ENCODE measurements at regions not wholly inside any gene's neighbourhood (a gene's known extent, or its start where the extent isn't known, plus 50 kb on each side); places are given as distances from the start of the nearest gene placed in this dataset.
"Not testable (repeated sequence)": the region's sequence is repeated elsewhere in the genome, so short reads cannot be mapped to it uniquely, and the experiment has no call there.

DNA sequence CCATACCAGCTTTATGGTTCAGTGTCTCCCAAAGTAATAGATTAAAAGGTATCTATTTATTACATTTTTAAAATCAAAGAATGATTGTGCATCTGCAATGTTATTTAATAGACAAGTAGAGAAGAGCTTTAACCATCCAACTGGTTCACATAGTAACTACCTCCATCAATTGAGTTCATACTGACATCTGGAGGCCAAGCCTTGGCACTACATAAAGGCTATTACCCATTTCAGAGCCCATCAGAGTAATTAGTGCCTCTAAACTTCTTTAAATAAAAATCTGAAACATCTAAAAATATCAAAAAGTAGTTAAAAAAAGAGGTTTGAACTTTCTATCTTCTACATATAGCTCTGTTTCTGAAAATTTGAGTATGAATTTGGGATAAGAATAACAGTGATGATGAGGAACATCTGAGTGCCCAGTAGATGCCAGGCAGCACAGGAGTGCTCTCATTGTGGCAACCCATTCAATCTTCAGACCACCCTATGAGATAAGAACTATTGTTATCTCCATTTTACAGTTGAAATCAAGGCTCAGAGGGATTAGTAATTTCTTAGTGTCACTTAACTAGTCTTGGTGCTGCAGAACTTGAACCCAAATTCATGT, 132.9 kb upstream of the DAAM1 start:
- no peaks in the 10 kb centered on the region for H4K20me1 ChIP-seq (ENCODE audit: insufficient read depth)
- H3K27ac ChIP-seq (ENCODE audit: low read length) = no peak overlapping the region
- H3K9me2 ChIP-seq (ENCODE audit: insufficient read depth, low read length) = no peaks in the 10 kb centered on the region
- no peaks in the 10 kb centered on the region for H3F3A ChIP-seq (ENCODE audit: insufficient read depth, low read length, poor library complexity, severe bottlenecking)
- no peaks in the 10 kb centered on the region for H3K79me2 ChIP-seq (replicated peaks; ENCODE audit: insufficient read depth, low read length)
- H3K36me3 ChIP-seq (ENCODE audit: insufficient read depth, low read length) = no peaks in the 10 kb centered on the region
- no peaks in the 10 kb centered on the region for H3K9me3 ChIP-seq (ENCODE audit: low read length)
- no peak overlapping the region for H2AFZ ChIP-seq (ENCODE audit: low read depth, low read length)
- no peak overlapping the region for H3K4me2 ChIP-seq (ENCODE audit: low read length)
- no peak overlapping the region for H3K4me3 ChIP-seq (ENCODE audit: low read length)
- H3K9ac ChIP-seq (ENCODE audit: low read length) = no peak overlapping the region
- H3K27me3 ChIP-seq (ENCODE audit: insufficient read depth, low read depth, low read length) = no peaks in the 10 kb centered on the region
- peak; percentile 98 for TF ChIP-seq RAD21 (conservative IDR thresholded peaks at IDR 0.05)
- TF ChIP-seq EP300 (conservative IDR thresholded peaks at IDR 0.05; ENCODE audit: poor library complexity, severe bottlenecking) = no peak
- TF ChIP-seq, protein P1, sequence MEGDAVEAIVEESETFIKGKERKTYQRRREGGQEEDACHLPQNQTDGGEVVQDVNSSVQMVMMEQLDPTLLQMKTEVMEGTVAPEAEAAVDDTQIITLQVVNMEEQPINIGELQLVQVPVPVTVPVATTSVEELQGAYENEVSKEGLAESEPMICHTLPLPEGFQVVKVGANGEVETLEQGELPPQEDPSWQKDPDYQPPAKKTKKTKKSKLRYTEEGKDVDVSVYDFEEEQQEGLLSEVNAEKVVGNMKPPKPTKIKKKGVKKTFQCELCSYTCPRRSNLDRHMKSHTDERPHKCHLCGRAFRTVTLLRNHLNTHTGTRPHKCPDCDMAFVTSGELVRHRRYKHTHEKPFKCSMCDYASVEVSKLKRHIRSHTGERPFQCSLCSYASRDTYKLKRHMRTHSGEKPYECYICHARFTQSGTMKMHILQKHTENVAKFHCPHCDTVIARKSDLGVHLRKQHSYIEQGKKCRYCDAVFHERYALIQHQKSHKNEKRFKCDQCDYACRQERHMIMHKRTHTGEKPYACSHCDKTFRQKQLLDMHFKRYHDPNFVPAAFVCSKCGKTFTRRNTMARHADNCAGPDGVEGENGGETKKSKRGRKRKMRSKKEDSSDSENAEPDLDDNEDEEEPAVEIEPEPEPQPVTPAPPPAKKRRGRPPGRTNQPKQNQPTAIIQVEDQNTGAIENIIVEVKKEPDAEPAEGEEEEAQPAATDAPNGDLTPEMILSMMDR (IDR thresholded peaks at IDR 0.05; ENCODE audit: poor library complexity, severe bottlenecking) = peak; percentile 89
- TF ChIP-seq SMC3 (conservative IDR thresholded peaks at IDR 0.05; ENCODE audit: poor library complexity) = peak; percentile 99

GRCh38 chr14:59057551-59057950, 130.9 kb upstream of the DAAM1 start:
- Histone ChIP-seq H3K4me3 (ENCODE audit: low read length) (no peak overlapping the region), H3K79me2 (replicated peaks; ENCODE audit: insufficient read depth, low read length) (no peaks in the 10 kb centered on the region), H3K27me3 (ENCODE audit: insufficient read depth, low read depth, low read length) (no peaks in the 10 kb centered on the region), H3K4me2 (ENCODE audit: low read length) (no peak overlapping the region), H3K27ac (ENCODE audit: low read length) (no peak overlapping the region), H3F3A (ENCODE audit: insufficient read depth, low read length, poor library complexity, severe bottlenecking) (no peaks in the 10 kb centered on the region), H3K9me3 (ENCODE audit: low read length) (no peaks in the 10 kb centered on the region), H3K9ac (ENCODE audit: low read length) (no peak overlapping the region), H4K20me1 (ENCODE audit: insufficient read depth) (no peaks in the 10 kb centered on the region), H2AFZ (ENCODE audit: low read depth, low read length) (no peak overlapping the region), H3K9me2 (ENCODE audit: insufficient read depth, low read length) (no peaks in the 10 kb centered on the region), H3K36me3 (ENCODE audit: insufficient read depth, low read length) (no peaks in the 10 kb centered on the region)
- no peak for TF ChIP-seq MXI1 (conservative IDR thresholded peaks at IDR 0.05; ENCODE audit: poor library complexity, severe bottlenecking)
- no peak for TF ChIP-seq EP300 (conservative IDR thresholded peaks at IDR 0.05; ENCODE audit: poor library complexity, severe bottlenecking)
- no peak for TF ChIP-seq POLR2AphosphoS5 (IDR thresholded peaks at IDR 0.05)
- TF ChIP-seq RAD21 (conservative IDR thresholded peaks at IDR 0.05) = no peak
- no peak for TF ChIP-seq EZH2 (IDR thresholded peaks at IDR 0.05; ENCODE audit: borderline replicate concordance, insufficient read depth, low read length, poor library complexity, severe bottlenecking)
- TF ChIP-seq SMC3 (conservative IDR thresholded peaks at IDR 0.05; ENCODE audit: poor library complexity) = no peak
- TF ChIP-seq, protein P2, sequence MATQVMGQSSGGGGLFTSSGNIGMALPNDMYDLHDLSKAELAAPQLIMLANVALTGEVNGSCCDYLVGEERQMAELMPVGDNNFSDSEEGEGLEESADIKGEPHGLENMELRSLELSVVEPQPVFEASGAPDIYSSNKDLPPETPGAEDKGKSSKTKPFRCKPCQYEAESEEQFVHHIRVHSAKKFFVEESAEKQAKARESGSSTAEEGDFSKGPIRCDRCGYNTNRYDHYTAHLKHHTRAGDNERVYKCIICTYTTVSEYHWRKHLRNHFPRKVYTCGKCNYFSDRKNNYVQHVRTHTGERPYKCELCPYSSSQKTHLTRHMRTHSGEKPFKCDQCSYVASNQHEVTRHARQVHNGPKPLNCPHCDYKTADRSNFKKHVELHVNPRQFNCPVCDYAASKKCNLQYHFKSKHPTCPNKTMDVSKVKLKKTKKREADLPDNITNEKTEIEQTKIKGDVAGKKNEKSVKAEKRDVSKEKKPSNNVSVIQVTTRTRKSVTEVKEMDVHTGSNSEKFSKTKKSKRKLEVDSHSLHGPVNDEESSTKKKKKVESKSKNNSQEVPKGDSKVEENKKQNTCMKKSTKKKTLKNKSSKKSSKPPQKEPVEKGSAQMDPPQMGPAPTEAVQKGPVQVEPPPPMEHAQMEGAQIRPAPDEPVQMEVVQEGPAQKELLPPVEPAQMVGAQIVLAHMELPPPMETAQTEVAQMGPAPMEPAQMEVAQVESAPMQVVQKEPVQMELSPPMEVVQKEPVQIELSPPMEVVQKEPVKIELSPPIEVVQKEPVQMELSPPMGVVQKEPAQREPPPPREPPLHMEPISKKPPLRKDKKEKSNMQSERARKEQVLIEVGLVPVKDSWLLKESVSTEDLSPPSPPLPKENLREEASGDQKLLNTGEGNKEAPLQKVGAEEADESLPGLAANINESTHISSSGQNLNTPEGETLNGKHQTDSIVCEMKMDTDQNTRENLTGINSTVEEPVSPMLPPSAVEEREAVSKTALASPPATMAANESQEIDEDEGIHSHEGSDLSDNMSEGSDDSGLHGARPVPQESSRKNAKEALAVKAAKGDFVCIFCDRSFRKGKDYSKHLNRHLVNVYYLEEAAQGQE (IDR thresholded peaks at IDR 0.05; ENCODE audit: borderline replicate concordance) = no peak
- TF ChIP-seq, protein P1 (IDR thresholded peaks at IDR 0.05; ENCODE audit: poor library complexity, severe bottlenecking) = no peak
- no peak for TF ChIP-seq TAF1 (IDR thresholded peaks at IDR 0.05; ENCODE audit: low read depth)

DNA sequence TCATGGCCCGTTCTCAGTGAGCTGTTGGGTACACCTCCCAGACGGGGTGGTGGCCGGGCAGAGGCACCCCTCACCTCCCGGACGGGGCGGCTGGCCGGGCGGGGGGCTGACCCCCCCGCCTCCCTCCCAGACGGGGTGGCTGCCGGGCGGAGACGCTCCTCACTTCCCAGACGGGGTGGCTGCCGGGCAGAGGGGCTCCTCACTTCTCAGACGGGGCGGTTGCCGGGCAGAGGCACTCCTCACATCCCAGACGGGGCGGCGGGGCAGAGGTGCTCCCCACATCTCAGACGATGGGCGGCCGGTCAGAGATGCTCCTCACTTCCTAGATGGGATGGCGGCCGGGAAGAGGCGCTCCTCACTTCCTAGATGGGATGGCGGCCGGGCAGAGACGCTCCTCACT, 129.7 kb upstream of the DAAM1 start:
- H3F3A ChIP-seq (ENCODE audit: insufficient read depth, low read length, poor library complexity, severe bottlenecking); H3K4me2 ChIP-seq (ENCODE audit: low read length); H3K4me3 ChIP-seq (ENCODE audit: low read length); H4K20me1 ChIP-seq (ENCODE audit: insufficient read depth); H2AFZ ChIP-seq (ENCODE audit: low read depth, low read length); H3K9me3 ChIP-seq (ENCODE audit: low read length); H3K9me2 ChIP-seq (ENCODE audit: insufficient read depth, low read length); H3K79me2 ChIP-seq (replicated peaks; ENCODE audit: insufficient read depth, low read length); H3K27me3 ChIP-seq (ENCODE audit: insufficient read depth, low read depth, low read length); H3K36me3 ChIP-seq (ENCODE audit: insufficient read depth, low read length); H3K27ac ChIP-seq (ENCODE audit: low read length); H3K9ac ChIP-seq (ENCODE audit: low read length): not testable (repeated sequence)
